ENCODE measurements at regions not wholly inside any gene's neighbourhood (a gene's known extent, or its start where the extent isn't known, plus 50 kb on each side); places are given as distances from the start of the nearest gene placed in this dataset.

- Histone ChIP-seq H3K9ac (ENCODE audit: low read depth in 2 of 2, low read length in 2 of 2) (no peak overlapping the region), H3K36me3 (no peaks in the 10 kb centered on the region), H3K9me3 (no peaks in the 10 kb centered on the region), H3K4me3 (no peak overlapping the region), H3K27me3 (no peaks in the 10 kb centered on the region), H3K4me1 (no peaks in the 10 kb centered on the region), H3K27ac (no peak overlapping the region)
- intact Hi-C loops (cut with DNase I): no loop called here
- no peak for DNase-seq
- TF ChIP-seq CTCF (IDR thresholded peaks at IDR 0.05): no peak
Observed at GRCh38 chr2:105186967-105187498, 54.5 kb upstream of the GPR45 start.

GRCh38 chr2:105187531-105187930 lies 54.0 kb upstream of the GPR45 start:
- Histone ChIP-seq H3K4me1 (no peaks in the 10 kb centered on the region), H3K27me3 (no peaks in the 10 kb centered on the region), H3K4me3 (no peak overlapping the region), H3K9me3 (no peaks in the 10 kb centered on the region), H3K27ac (no peak overlapping the region), H3K9ac (ENCODE audit: low read depth in 2 of 2, low read length in 2 of 2) (no peak overlapping the region), H3K36me3 (no peaks in the 10 kb centered on the region)
- intact Hi-C loops (cut with DNase I): no loop called here
- DNase-seq: no peak
- no peak for TF ChIP-seq CTCF (IDR thresholded peaks at IDR 0.05)

GRCh38 chr2:105188343-105188742 lies 53.2 kb upstream of the GPR45 start:
- Histone ChIP-seq H3K27me3 (no peaks in the 10 kb centered on the region), H3K4me1 (no peaks in the 10 kb centered on the region)
- intact Hi-C loops (cut with DNase I): no loop called here

More at GRCh38 chr2:105188343-105188742, 53.2 kb upstream of the GPR45 start:
- Histone ChIP-seq H3K36me3 (no peaks in the 10 kb centered on the region), H3K27ac (no peak overlapping the region), H3K9ac (ENCODE audit: low read depth in 2 of 2, low read length in 2 of 2) (no peak overlapping the region), H3K9me3 (no peaks in the 10 kb centered on the region), H3K4me3 (no peak overlapping the region)
- no peak for TF ChIP-seq CTCF (IDR thresholded peaks at IDR 0.05)
- DNase-seq: no peak
